ENCODE measurements at regions not wholly inside any gene's neighbourhood (a gene's known extent, or its start where the extent isn't known, plus 50 kb on each side); places are given as distances from the start of the nearest gene placed in this dataset.

GRCh38 chr4:41432219-41432618 lies 105.7 kb upstream of the LIMCH1 start:
- H3K27me3 Mint-ChIP-seq, result peaks cover 4% of the 10 kb centered on the region
- Histone ChIP-seq H3K27ac (ENCODE audit: insufficient read depth, low read length, poor library complexity, severe bottlenecking) (no peak overlapping the region), H3K36me3 (ENCODE audit: control insufficient read depth, insufficient read depth, low read length) (no peaks in the 10 kb centered on the region), H3K9me3 (ENCODE audit: control insufficient read depth in 2 of 2, low read length in 2 of 2) (no peaks in the 10 kb centered on the region), H3K27me3 (ENCODE audit: control insufficient read depth, insufficient read depth, low read length) (peaks cover 2% of the 10 kb centered on the region), H3K4me1 (ENCODE audit: control insufficient read depth, insufficient read depth, low read length, poor library complexity, severe bottlenecking) (no peaks in the 10 kb centered on the region), H3K4me3 (ENCODE audit: low read depth, low read length) (no peak overlapping the region)
- no peak overlapping the region for H3K27ac Mint-ChIP-seq
- no peak for ATAC-seq (ENCODE audit: low read depth in 2 of 2)
- DNase-seq, result no peak
- peaks cover 0 to 7% (median 0%) of the 10 kb centered on the region in 7 donors for H3K9me3 Mint-ChIP-seq
- H3K4me3 Mint-ChIP-seq, result no peak overlapping the region
- no peaks in the 10 kb centered on the region for H3K4me1 Mint-ChIP-seq
- no peaks in the 10 kb centered on the region for H3K36me3 Mint-ChIP-seq

DNA sequence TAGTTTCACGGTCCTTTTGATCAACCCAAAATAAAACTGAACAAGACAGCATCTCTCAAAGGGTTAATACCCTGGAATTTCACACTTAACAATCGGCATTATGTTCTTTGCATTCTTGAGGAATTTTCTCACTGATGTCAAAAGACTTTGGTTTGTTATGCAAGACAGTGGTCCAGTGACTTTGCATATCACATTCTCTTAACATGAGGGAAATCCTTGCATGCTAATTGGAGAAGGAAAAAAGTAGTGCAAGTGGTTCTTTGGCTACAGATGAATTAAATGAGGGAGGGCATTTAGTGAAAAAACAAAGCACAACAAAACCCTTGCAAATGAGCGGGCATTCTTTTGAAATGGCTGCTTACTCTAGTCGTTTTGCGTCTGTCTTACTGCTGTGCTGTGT lies 105.1 kb upstream of the LIMCH1 start:
- Mint-ChIP-seq H3K27me3 (peaks cover 4% of the 10 kb centered on the region), H3K27ac (no peak overlapping the region), H3K9me3 (peaks cover 0 to 7% (median 1%) of the 10 kb centered on the region in 7 donors), H3K36me3 (no peaks in the 10 kb centered on the region), H3K4me3 (no peak overlapping the region), H3K4me1 (no peaks in the 10 kb centered on the region)
- no peaks in the 10 kb centered on the region for H3K4me1 ChIP-seq (ENCODE audit: control insufficient read depth, insufficient read depth, low read length, poor library complexity, severe bottlenecking)
- H3K4me3 ChIP-seq (ENCODE audit: low read depth, low read length), result no peak overlapping the region
- peaks cover 2% of the 10 kb centered on the region for H3K27me3 ChIP-seq (ENCODE audit: control insufficient read depth, insufficient read depth, low read length)
- H3K27ac ChIP-seq (ENCODE audit: insufficient read depth, low read length, poor library complexity, severe bottlenecking), result no peak overlapping the region
- DNase-seq, result no peak
- no peak for ATAC-seq (ENCODE audit: low read depth in 2 of 2)
- H3K9me3 ChIP-seq (ENCODE audit: control insufficient read depth in 2 of 2, low read length in 2 of 2), result no peaks in the 10 kb centered on the region
- no peaks in the 10 kb centered on the region for H3K36me3 ChIP-seq (ENCODE audit: control insufficient read depth, insufficient read depth, low read length)

GRCh38 chr4:41433361-41433760 lies 104.6 kb upstream of the LIMCH1 start:
- Mint-ChIP-seq H3K4me1 (no peaks in the 10 kb centered on the region), H3K27me3 (peaks cover 4% of the 10 kb centered on the region), H3K9me3 (peaks cover 0 to 7% (median 1%) of the 10 kb centered on the region in 7 donors), H3K36me3 (no peaks in the 10 kb centered on the region), H3K4me3 (no peak overlapping the region), H3K27ac (no peak overlapping the region)
- DNase-seq (no peak), ATAC-seq (ENCODE audit: low read depth in 2 of 2) (no peak)
- H3K9me3 ChIP-seq (ENCODE audit: control insufficient read depth in 2 of 2, low read length in 2 of 2), result no peaks in the 10 kb centered on the region
- no peaks in the 10 kb centered on the region for H3K36me3 ChIP-seq (ENCODE audit: control insufficient read depth, insufficient read depth, low read length)
- no peak overlapping the region for H3K4me3 ChIP-seq (ENCODE audit: low read depth, low read length)
- peaks cover 2% of the 10 kb centered on the region for H3K27me3 ChIP-seq (ENCODE audit: control insufficient read depth, insufficient read depth, low read length)
- H3K27ac ChIP-seq (ENCODE audit: insufficient read depth, low read length, poor library complexity, severe bottlenecking), result no peak overlapping the region
- no peaks in the 10 kb centered on the region for H3K4me1 ChIP-seq (ENCODE audit: control insufficient read depth, insufficient read depth, low read length, poor library complexity, severe bottlenecking)

GRCh38 chr4:41435510-41435909 lies 102.4 kb upstream of the LIMCH1 start:
- peaks cover 0 to 7% (median 0%) of the 10 kb centered on the region in 7 donors for H3K9me3 Mint-ChIP-seq
- H3K27me3 Mint-ChIP-seq, result peaks cover 3% of the 10 kb centered on the region
- no peak overlapping the region for H3K4me3 ChIP-seq (ENCODE audit: low read depth, low read length)
- no peak for ATAC-seq (ENCODE audit: low read depth in 2 of 2)
- no peak overlapping the region for H3K27ac Mint-ChIP-seq
- no peaks in the 10 kb centered on the region for H3K4me1 ChIP-seq (ENCODE audit: control insufficient read depth, insufficient read depth, low read length, poor library complexity, severe bottlenecking)
- H3K27me3 ChIP-seq (ENCODE audit: control insufficient read depth, insufficient read depth, low read length), result peaks cover 2% of the 10 kb centered on the region
- no peaks in the 10 kb centered on the region for H3K36me3 ChIP-seq (ENCODE audit: control insufficient read depth, insufficient read depth, low read length)
- H3K27ac ChIP-seq (ENCODE audit: insufficient read depth, low read length, poor library complexity, severe bottlenecking), result no peak overlapping the region
- no peak overlapping the region for H3K4me3 Mint-ChIP-seq
- H3K9me3 ChIP-seq (ENCODE audit: control insufficient read depth in 2 of 2, low read length in 2 of 2), result no peaks in the 10 kb centered on the region
- DNase-seq, result no peak
- H3K4me1 Mint-ChIP-seq, result no peaks in the 10 kb centered on the region
- H3K36me3 Mint-ChIP-seq, result no peaks in the 10 kb centered on the region

DNA sequence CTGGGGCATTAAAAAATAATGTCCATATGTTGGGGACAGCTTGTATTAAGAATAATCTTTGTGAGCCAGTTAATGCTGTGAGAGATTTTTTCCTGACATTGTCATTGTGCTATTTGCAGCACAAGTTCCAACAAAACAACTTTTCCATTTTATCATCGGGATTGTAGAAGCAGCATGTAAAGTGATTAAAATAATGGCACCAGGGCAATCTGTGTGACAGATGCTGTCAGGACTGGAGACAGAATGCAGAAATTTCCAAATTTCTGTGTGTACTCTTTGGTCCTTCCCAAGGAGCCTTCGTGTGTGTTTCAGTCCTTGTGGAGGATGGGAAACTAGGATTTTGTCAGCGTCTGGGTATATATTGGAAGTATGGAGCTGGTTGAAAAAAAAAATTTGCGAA lies 101.5 kb upstream of the LIMCH1 start:
- Mint-ChIP-seq H3K4me3 (no peak overlapping the region), H3K36me3 (no peaks in the 10 kb centered on the region), H3K27ac (no peak overlapping the region), H3K9me3 (peaks cover 0 to 7% (median 0%) of the 10 kb centered on the region in 7 donors), H3K4me1 (no peaks in the 10 kb centered on the region), H3K27me3 (no peaks in the 10 kb centered on the region)
- no peaks in the 10 kb centered on the region for H3K36me3 ChIP-seq (ENCODE audit: control insufficient read depth, insufficient read depth, low read length)
- DNase-seq, result no peak
- no peaks in the 10 kb centered on the region for H3K27me3 ChIP-seq (ENCODE audit: control insufficient read depth, insufficient read depth, low read length)
- no peak overlapping the region for H3K27ac ChIP-seq (ENCODE audit: insufficient read depth, low read length, poor library complexity, severe bottlenecking)
- H3K9me3 ChIP-seq (ENCODE audit: control insufficient read depth in 2 of 2, low read length in 2 of 2), result no peaks in the 10 kb centered on the region
- no peaks in the 10 kb centered on the region for H3K4me1 ChIP-seq (ENCODE audit: control insufficient read depth, insufficient read depth, low read length, poor library complexity, severe bottlenecking)
- ATAC-seq (ENCODE audit: low read depth in 2 of 2), result no peak
- H3K4me3 ChIP-seq (ENCODE audit: low read depth, low read length), result no peak overlapping the region

- H3K36me3 Mint-ChIP-seq, result no peaks in the 10 kb centered on the region
- Histone ChIP-seq H3K27ac (ENCODE audit: insufficient read depth, low read length, poor library complexity, severe bottlenecking) (no peak overlapping the region), H3K36me3 (ENCODE audit: control insufficient read depth, insufficient read depth, low read length) (no peaks in the 10 kb centered on the region), H3K27me3 (ENCODE audit: control insufficient read depth, insufficient read depth, low read length) (no peaks in the 10 kb centered on the region), H3K4me1 (ENCODE audit: control insufficient read depth, insufficient read depth, low read length, poor library complexity, severe bottlenecking) (no peaks in the 10 kb centered on the region), H3K4me3 (ENCODE audit: low read depth, low read length) (no peak overlapping the region), H3K9me3 (ENCODE audit: control insufficient read depth in 2 of 2, low read length in 2 of 2) (no peaks in the 10 kb centered on the region)
- no peak overlapping the region for H3K27ac Mint-ChIP-seq
- ATAC-seq (ENCODE audit: low read depth in 2 of 2) (no peak), DNase-seq (no peak)
- H3K4me1 Mint-ChIP-seq, result no peaks in the 10 kb centered on the region
- no peaks in the 10 kb centered on the region for H3K27me3 Mint-ChIP-seq
- H3K9me3 Mint-ChIP-seq, result peaks cover 0 to 7% (median 0%) of the 10 kb centered on the region in 7 donors
- no peak overlapping the region for H3K4me3 Mint-ChIP-seq
These were observed 100.8 kb upstream of the LIMCH1 start for GRCh38 chr4:41437111-41437536.

GRCh38 chr4:41438931-41439297 lies 99.0 kb upstream of the LIMCH1 start:
- H3K9me3 ChIP-seq (ENCODE audit: control insufficient read depth in 2 of 2, low read length in 2 of 2), result no peaks in the 10 kb centered on the region
- no peaks in the 10 kb centered on the region for H3K27me3 ChIP-seq (ENCODE audit: control insufficient read depth, insufficient read depth, low read length)
- H3K4me1 Mint-ChIP-seq, result no peaks in the 10 kb centered on the region
- H3K27me3 Mint-ChIP-seq, result no peaks in the 10 kb centered on the region
- no peaks in the 10 kb centered on the region for H3K4me1 ChIP-seq (ENCODE audit: control insufficient read depth, insufficient read depth, low read length, poor library complexity, severe bottlenecking)
- no peak overlapping the region for H3K27ac ChIP-seq (ENCODE audit: insufficient read depth, low read length, poor library complexity, severe bottlenecking)
- H3K9me3 Mint-ChIP-seq, result peaks cover 0 to 5% (median 0%) of the 10 kb centered on the region in 7 donors
- ATAC-seq (ENCODE audit: low read depth in 2 of 2) (no peak), DNase-seq (no peak)
- no peaks in the 10 kb centered on the region for H3K36me3 ChIP-seq (ENCODE audit: control insufficient read depth, insufficient read depth, low read length)
- H3K27ac Mint-ChIP-seq, result peak overlapping the region in 1 of 3 donors; percentile 40
- no peak overlapping the region for H3K4me3 ChIP-seq (ENCODE audit: low read depth, low read length)
- no peaks in the 10 kb centered on the region for H3K36me3 Mint-ChIP-seq
- no peak overlapping the region for H3K4me3 Mint-ChIP-seq

DNA sequence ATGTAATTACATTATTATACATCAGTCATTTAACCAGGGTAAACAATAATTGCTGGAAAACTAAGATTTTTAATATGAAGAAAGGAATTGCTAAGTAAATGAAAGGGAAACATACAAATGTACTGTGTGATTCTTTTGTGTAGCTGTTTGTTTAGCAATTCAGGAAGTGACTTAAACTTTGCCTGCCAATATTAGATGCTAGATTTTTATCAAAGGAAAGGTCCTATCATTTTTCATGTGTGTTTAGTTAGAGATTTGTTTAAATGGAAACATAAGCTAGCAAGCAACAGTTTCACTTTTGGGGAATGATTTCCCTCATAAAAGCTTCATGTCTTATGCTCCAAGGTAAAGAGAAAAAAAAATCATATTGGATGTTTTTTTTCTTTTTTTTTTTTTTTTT lies 95.1 kb upstream of the LIMCH1 start:
- no peaks in the 10 kb centered on the region for H3K36me3 ChIP-seq (ENCODE audit: control insufficient read depth, insufficient read depth, low read length)
- no peaks in the 10 kb centered on the region for H3K27me3 ChIP-seq (ENCODE audit: control insufficient read depth, insufficient read depth, low read length)
- Mint-ChIP-seq H3K27me3 (no peaks in the 10 kb centered on the region), H3K4me3 (no peak overlapping the region), H3K9me3 (peaks cover 0 to 1% (median 0%) of the 10 kb centered on the region in 7 donors), H3K4me1 (no peaks in the 10 kb centered on the region), H3K36me3 (no peaks in the 10 kb centered on the region), H3K27ac (no peak overlapping the region)
- DNase-seq (no peak), ATAC-seq (ENCODE audit: low read depth in 2 of 2) (no peak)
- no peaks in the 10 kb centered on the region for H3K9me3 ChIP-seq (ENCODE audit: control insufficient read depth in 2 of 2, low read length in 2 of 2)
- no peak overlapping the region for H3K27ac ChIP-seq (ENCODE audit: insufficient read depth, low read length, poor library complexity, severe bottlenecking)
- no peak overlapping the region for H3K4me3 ChIP-seq (ENCODE audit: low read depth, low read length)
- no peaks in the 10 kb centered on the region for H3K4me1 ChIP-seq (ENCODE audit: control insufficient read depth, insufficient read depth, low read length, poor library complexity, severe bottlenecking)
